NT2/D1 (cell line): ENCODE measurements at regions not wholly inside any gene's neighbourhood (a gene's known extent, or its start where the extent isn't known, plus 50 kb on each side); places are given as distances from the start of the nearest gene placed in this dataset.

ENCODE experiments used
- SUZ12 ChIP-seq: IDR thresholded peaks from 2 replicates; pipeline ENCODE4 v1.6.1; 2011; ENCODE audit not compliant: insufficient read length, insufficient read depth; ENCODE audit errors: extremely low read depth
- YY1 ChIP-seq: IDR thresholded peaks from 2 replicates; pipeline ENCODE4 v1.6.1; 2011; ENCODE audit not compliant: insufficient read length, insufficient read depth
- ZNF274 ChIP-seq: IDR thresholded peaks from 2 replicates; pipeline ENCODE4 v1.6.1; 2011; ENCODE audit warnings: mild to moderate bottlenecking, low read depth, low read length

- TF ChIP-seq SUZ12 (no peak), YY1 (no peak), ZNF274 (no peak)
These were observed 99.4 kb upstream of the SDK2 start for GRCh38 chr17:73743518-73744201.
